HG03575 (cell line): ENCODE measurements at regions not wholly inside any gene's neighbourhood (a gene's known extent, or its start where the extent isn't known, plus 50 kb on each side); places are given as distances from the start of the nearest gene placed in this dataset.

Experiments used
- ATAC-seq: cut with Tn5 transposase; IDR thresholded peaks from one replicate; pipeline ENCODE4 v1.9.1; 2021; ENCODE audit not compliant: unreplicated experiment, insufficient number of reproducible peaks, low FRiP score; ENCODE audit errors: extremely low read depth

DNA sequence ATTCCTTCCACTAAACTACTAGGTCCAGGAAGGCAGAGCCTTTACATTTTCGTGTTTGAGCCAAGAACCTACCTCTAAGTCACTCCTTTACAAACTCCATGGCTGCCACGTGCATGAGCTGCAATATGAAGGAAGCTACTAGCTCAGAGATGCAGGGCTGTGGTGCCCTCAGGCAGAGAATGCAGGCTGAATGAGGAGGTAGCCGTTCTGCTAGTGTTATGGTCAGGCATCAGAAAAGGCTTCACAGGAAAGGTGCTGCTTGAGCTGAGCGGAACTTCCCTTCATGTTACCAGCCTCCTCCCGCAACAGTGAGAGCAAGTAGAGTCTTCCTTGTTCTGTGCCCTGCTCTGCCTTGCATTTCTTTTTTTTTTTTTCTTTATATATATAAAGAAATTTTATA, 148.3 kb upstream of the PACRGL start:
- ATAC-seq = no peak

DNA sequence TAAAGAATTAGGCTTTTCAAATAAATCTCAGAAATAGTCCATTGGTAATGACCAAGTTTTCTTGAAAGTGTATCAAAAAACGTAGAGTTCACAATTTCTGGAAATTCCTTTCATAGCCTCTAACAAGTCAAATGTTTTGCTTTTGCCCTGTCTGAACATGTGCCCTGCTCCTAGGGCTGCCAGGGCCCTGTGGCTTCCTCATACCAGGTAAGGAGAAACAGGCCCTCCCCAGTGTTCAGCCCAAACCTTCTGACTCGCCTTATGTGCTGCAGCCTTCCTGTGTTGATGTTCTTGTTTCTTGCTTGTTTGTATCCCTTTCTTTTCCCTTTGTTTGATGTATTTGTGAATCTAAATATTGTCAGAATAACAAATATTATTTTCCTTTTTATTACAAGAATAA, 146.1 kb upstream of the PACRGL start:
- no peak for ATAC-seq

DNA sequence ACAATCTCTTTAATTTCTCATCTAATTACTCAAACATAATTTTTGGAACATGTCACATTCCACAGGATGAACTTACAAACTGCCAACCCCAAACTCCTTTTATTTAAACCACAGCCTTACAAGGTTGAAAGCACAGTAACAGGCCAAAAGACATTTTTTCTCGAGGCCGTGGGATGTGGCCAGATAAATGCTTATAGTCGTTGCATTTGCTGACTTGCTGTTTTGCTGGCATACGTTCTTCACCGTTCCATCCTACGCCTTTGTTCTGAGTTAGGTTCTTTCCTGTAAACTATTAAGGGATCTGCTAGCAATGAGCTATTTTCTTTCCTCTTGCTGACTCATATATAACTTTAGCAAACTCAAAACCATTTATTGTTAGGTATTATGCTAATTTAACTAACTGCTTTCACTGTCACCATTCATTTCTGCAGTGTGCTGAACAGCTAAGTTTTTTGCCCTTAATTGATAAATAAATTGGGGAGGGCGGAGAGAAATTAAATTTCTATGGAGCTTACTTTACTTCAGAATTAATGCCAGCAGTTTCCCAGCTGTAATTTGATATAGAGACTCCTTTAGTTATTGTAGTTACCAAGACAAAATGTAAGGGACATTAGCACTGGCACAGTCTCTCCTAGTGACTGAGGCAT, 135.1 kb upstream of the PACRGL start:
- ATAC-seq = no peak

DNA sequence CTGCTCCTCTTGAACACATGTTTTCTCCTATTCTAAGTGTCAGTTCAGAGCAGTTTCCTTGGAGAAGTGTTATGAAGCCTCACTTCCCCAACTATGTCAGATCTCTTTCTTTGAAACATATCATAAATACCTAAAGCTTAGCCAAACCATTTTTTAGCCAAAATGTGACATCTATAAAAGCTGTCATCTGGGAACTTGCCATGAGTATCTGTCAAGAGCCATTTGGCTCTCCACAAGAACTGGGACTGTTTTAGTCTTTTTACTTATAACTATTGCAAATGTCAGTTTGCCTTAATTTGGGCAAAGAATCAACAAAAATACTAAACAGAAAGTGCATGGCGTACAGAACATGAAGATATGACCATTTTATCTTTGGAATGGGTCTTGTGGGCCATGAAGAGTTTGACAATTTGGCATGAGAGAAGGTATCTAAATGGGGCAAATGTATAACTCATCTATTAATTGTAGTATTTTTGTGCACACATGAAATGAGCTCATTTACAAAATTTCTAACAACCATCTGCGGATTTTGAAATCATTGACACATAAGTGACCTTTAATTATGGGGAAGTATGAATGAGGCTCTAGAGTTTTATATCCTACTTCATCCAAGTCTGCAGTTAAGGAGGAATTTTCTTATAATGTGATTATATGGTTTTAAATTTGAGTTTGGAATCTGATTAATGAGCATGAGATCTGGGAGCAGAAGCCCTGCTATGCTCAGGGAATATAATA, 129.1 kb upstream of the PACRGL start:
- no peak for ATAC-seq

DNA sequence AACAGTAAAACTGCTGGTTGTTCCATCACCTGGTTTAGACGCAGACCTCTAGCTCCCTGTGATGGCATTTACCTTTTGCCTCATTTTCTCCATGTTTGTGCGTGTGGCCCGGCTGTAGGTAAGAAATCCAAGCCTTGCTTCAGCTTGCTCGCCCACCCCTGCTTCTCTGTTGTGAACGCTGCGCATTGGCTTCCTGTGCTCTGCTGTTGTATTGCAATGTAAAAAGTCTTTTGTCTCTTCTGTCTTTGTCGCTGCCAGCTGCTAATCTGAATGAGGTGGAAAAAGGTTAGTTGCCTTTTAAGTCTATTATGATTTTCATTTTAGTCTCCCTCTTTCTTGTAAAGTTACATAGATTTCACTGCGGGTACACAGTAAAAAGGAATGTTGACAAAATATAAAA, 127.3 kb upstream of the PACRGL start:
- ATAC-seq = no peak

DNA sequence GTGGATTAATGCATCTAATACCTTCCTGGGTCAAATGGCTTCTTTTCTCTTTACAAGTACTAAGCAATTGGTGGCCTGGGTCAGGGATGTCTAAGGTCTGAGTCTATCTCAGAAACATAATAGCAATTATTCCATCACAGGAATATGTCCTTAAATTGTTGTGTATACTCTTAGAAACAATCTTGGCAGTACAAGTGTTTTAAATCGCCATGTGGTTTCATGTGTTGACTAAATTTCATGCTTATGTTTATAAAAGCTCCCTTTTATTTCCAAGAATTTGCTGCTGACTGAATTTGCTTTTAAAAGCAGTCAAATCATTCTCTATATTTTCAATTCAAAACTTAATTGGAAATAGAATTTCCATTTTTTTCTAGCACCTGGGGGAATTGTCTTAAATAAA, 125.3 kb upstream of the PACRGL start:
- no peak for ATAC-seq

DNA sequence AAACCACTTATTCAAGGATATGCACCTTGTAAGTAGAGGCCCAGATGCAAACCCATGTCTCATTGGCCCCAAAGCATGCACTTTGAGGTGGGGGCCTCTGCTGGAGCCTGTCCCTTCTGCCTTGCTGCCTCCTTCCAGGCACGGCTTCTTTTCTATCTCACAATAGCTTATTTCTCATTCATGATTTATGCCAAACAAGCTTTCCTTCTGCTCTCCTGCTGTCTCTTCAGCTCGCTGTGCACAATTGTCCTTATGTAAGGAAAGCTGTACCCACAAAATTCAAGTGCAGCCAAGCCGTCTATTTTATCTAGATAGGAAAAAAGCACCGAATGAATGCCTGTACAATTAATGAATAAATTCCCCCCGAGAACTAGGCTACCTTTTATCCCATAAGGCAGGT, 124.8 kb upstream of the PACRGL start:
- no peak for ATAC-seq

DNA sequence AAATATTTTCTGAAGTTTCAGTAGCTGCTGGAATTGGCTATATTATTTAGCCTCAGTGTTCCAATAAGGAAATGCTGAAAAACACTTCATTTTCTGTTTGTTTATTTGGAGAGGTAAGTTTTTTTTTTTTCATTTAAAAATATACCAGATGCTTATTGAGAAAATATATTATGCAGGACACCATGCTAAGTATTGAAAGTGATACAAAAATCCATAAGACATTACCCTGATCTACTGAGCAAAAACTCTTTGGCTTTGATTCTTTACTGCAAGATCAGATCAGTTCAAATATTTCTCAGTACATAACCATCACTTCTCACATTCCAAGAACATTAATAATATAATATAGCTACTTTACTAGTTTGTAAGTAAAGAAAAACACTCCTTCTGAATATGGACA, 123.4 kb upstream of the PACRGL start:
- no peak for ATAC-seq

DNA sequence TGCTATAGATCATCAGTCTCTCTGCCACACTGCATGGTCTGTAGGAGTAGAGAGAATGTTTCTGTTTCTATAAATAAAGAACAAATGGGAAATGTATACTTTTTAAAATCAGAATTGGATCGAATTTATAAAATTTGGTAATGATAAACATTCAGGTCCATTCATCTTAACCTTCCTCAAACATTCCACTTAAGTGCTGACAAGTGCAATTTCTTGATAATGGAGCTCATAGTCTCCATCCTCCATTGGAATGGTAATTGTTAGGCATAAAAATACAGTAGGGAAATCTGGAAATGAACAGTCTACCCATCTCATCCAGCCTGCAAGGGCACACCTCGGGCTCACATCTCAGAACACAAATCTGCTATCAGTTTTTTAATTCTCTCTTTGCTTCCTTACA, 122.6 kb upstream of the PACRGL start:
- no peak for ATAC-seq

DNA sequence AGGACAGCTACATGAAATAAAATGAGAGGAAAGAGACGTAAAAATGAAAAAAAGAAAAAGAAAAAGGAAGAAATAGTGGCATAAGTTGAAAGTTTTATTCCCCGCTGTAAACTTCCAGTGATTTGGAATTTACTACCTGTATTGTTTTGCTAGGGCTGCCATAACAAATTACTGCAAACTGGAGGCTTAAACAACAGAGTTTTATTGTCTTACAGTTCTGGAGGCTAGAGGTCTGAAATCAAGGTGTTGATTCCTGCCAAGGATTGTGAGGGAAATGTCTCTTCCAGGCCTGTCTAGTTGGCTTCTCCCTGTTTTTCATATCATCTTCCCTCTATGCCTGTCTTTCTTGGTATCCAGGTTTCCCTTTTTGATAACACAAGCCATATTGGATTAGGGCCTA, 119.4 kb upstream of the PACRGL start:
- ATAC-seq = no peak

DNA sequence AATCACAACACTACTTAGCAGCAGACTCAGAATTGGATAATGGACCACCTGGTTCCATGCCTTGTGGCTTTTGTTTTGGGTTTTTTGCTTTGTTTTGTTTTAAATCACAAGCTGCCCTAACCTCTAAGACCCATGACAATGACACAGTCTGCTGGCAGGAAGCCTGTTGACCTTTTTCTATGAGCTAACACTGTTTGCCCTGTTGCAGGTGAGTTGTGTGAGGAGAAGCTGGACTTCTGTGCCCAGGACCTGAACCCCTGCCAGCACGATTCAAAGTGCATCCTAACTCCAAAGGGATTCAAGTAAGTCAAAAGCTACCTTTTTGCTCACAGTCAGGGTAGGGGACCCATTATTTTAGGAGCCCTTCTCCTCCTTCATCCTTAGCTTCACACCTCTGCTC, 110.8 kb upstream of the PACRGL start:
- no peak for ATAC-seq

DNA sequence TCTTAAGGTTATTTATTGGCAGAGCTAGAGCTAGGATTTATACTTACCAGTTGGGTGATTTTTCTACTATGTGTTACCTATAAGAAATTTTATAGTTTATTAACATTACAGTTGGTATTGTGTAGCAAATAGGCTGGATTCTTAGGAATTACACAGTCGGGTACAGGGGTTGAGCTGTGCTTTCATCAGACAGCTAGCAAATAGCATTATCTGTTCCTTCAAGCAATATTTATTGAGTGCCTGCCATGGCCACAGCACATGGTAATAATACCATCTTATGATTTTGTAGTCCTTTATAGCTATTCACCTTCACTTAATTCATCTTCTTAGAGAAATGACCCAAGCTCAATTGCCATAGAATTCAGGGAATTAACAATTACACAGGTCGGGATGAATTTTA, 109.4 kb upstream of the PACRGL start:
- no peak for ATAC-seq

DNA sequence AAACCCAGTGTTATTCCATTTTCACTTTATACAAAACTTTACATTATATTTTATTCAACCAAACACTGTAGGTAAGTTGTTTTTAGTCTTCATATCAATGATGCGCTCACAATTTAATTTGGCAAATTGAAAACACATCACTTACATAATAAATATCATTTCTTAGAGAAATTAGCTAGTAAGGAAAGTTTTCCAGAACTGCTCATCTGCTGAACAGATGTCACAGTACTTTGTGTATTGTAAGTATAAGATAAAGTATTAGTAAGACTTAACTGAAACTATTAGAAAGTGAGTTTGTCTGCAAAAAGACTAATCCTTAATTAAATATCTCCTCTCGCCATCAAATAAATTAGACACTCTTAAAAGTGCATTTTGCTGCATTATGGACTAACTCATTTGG, 108.7 kb upstream of the PACRGL start:
- no peak for ATAC-seq

DNA sequence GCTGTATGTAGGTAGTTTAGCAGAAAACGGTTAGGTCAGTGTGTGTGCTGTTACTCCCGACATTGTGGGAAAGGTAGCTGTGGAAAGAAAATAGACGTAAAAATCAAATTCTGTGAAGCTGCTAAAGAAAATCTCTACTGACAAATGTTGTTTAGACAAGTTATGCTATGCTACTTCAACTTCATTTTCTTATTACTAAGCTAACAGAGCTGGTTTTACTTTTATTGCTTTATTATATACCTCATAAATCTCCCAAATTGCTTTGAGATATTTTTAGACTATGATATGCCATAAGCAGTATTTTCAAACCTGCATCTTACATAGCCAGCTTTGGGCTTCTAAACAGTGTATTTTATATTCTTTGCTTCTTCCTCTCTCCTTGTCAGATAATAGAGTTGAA, 108.2 kb upstream of the PACRGL start:
- ATAC-seq = no peak

DNA sequence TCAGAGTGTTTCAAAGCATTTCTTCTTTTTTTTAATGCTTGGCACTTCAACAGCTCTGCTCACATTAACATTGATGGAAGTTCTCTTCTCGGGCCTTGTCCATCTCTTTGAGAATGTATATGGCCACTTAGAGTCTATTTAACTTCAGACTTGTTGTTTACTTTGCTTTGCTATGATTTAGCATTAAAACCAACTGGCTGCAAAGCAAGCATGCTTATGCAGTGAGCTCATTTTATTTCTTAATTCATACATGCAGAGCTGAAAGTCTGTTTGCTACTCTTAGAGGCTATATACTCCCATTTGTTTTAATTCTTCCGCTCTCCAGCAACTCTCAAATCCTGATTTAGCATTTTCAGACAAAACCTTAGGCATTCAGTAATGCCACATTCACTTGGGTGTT, 107.6 kb upstream of the PACRGL start:
- no peak for ATAC-seq

DNA sequence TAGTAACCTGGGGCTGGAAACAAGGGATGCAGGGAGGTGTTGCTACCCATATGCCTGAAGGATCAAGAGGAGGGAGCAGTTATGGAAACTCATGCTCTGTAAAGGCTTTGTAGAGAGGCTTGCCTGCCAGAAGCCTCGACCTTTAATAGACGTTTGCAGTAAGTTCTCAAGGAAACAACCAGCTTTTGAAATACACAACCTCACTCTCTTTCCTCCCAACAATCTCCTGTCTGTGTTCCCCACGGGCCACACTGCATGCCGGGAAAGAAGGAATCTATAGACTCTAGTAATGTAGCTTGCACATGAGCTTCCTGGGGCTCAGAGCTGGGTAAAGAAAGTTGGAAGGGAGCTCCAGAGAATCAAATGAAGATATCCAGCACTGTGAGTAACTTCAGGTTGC, 101.6 kb upstream of the PACRGL start:
- ATAC-seq = no peak

DNA sequence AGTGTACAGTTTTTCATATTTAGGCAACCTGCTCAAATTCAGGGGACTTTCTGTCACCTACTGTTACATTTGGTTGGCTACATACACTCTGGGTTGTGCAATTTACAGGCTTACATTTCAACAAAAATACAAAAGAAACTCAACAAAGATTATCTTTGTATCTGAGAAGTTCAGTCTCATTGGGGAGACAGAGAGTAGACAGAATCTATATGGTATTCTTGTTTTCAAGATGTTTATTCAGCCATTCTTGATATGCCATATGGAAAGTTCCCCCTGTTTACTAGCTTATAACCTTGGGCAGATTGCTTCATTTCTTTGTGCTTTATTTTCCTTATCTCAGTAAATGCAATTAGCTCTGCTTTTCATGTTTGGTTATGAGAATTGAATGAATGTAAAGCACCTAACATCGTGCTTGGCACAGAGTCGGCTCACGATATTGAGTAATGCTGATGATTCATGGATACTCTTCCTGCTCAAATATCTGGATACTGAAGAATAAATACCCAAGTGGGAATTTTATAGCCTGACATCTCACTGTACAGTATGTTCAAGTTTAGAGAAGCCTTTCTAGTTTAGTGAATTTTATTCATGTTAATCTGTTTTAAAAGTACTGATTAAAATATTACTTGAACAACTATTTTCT, 96.5 kb upstream of the PACRGL start:
- no peak for ATAC-seq

DNA sequence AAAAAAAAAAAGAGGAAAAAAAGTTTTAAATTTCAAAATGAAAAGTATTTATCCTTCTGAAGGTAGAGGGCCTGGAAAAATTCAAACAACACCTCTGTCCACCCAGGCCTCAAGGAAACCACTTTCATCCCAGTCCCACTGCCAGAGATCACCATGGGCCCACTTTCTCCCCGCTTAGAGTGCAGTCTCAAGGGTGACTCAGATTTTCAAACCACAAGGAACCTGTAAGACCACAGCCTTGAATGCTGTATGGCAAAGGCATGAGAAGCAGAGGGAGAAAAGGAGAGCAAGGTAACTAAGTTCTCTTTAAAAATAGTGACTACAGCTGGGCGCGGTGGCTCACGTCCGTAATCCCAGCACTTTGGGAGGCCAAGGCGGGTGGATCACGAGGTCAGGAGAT, 87.9 kb upstream of the PACRGL start:
- ATAC-seq = no peak

DNA sequence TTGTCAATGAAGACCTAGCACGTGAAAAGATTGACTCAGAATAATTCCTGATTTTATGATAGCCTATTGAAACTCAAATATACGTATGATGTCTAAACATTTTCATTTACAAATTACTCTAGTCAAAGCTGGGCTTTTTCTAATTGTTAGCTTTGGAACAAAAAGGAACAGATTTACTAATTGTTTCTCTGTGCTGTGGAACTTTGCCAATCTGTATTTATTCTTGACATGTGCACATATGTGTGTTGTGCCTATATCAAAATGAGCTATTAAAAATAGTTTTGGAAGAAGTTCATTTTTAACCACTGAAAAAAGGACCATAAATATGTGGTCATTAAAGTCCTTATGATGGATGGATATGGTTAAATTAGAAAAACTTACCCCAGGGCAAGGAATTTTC, 85.4 kb upstream of the PACRGL start:
- no peak for ATAC-seq

DNA sequence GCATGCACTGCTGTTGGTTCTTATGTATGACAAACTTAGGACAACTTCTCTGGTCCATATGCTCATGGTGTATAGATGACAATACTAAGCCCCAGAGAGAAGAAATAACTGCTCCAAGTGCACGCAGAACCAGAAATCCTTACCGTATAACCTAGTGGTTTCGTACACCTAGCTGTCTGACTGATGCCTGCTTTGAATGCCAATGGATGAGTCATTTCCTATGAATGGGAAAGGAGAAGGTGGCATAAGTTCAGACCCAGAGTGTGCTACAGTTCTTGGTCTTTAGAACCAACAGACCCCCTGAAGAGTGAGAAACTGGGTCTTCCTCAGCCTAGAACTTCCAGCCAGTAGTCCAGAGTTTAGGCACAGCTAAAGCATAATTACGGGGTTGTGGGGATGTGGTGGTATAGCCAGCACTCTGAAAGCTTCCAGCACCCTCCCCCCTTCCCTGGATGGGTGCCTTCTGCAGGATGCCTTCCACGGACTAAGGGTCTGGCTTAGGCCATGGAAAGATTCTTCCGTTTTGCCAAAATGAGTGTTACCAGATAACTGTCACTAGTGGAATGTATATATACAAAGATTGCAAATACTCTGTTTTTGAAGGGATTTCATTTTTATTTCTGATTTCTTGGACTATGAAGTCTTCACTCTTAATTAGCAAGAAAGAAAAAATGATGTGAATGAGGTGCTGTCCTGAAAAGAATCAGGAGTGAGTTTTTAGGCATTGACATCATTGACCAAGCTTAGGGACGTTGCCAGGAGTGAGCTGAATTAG, 84.6 kb upstream of the PACRGL start:
- no peak for ATAC-seq
